ENCODE measurements at regions not wholly inside any gene's neighbourhood (a gene's known extent, or its start where the extent isn't known, plus 50 kb on each side); places are given as distances from the start of the nearest gene placed in this dataset.
"Not testable (repeated sequence)": the region's sequence is repeated elsewhere in the genome, so short reads cannot be mapped to it uniquely, and the experiment has no call there.

DNA sequence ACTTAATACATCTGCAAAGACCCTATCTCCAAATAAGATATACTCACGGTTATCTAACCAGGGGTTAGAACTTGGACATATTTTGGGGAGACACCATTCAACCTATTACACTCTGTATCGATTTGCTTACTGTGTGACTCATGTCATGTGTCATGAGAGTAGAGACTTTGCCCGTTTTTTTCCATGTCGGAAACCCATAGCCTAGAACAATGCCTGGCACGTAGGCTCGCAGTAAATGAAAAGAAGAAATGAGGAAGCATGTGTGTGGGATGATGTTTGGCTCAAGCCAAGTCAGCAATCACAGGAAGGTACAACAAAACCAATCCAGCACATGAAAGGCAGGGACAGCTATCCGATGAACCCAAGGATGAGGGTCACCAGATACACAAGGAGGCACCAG lies 94.6 kb upstream of the DNAH5 start:
- CTCF ChIA-PET = no interaction called here
- H3K36me3 Mint-ChIP-seq = no peaks in the 10 kb centered on the region
- H3K9me3 Mint-ChIP-seq = no peaks in the 10 kb centered on the region
- no peaks in the 10 kb centered on the region for H3K27me3 Mint-ChIP-seq
- H3K4me3 Mint-ChIP-seq = no peak overlapping the region
- no peaks in the 10 kb centered on the region for H3K4me1 Mint-ChIP-seq
- H3K27ac Mint-ChIP-seq = no peak overlapping the region
- no peak for DNase-seq

GRCh38 chr5:14038341-14038959 lies 94.0 kb upstream of the DNAH5 start:
- H3K9me3 Mint-ChIP-seq = no peaks in the 10 kb centered on the region
- H3K4me1 Mint-ChIP-seq = no peaks in the 10 kb centered on the region
- H3K4me3 Mint-ChIP-seq = no peak overlapping the region
- no peak overlapping the region for H3K27ac Mint-ChIP-seq
- H3K27me3 Mint-ChIP-seq = no peaks in the 10 kb centered on the region
- CTCF ChIA-PET = no interaction called here
- no peak for DNase-seq
- no peaks in the 10 kb centered on the region for H3K36me3 Mint-ChIP-seq

DNA sequence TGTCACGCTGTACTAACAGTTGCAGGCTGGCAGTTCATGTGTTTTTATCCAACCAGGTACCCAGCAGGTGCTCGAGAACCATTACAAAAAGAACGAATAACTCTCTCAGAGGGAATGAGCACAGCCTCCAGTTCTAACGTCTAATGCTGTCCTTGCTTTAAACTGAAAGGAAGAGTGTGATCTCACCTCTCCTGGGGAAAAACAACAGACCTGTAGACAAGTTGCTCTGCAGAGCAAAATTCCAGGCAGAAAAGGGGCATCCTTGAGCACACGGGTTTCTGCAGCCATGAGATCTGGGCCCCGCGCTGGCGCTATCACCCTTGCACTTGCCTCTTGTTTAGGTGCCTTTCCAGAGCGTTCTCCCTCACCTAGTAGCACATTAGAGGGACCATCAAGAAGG lies 92.5 kb upstream of the DNAH5 start:
- Mint-ChIP-seq H3K4me3 (no peak overlapping the region), H3K27me3 (no peaks in the 10 kb centered on the region), H3K4me1 (no peaks in the 10 kb centered on the region), H3K27ac (no peak overlapping the region), H3K36me3 (no peaks in the 10 kb centered on the region), H3K9me3 (no peaks in the 10 kb centered on the region)
- CTCF ChIA-PET = no interaction called here
- DNase-seq = no peak

DNA sequence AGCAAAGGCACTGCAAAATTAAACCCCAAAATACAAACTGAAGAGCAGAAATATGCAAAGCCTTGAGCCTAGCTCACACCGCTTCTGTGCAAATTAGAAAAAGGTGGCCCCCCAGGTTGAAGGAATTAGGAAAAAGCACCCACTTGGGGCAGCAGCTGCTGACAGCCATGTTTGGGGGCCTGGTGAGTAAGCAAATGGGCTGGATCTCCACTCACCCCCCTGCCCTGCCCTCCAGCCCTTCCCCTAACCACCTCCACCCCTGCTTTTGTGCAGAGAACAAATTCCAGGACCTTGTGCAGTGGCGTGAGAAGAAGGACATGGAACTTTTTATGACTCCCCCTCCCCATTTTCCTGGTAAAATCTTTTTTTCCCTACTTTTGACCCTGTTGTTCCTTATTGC lies 92.0 kb upstream of the DNAH5 start:
- CTCF ChIA-PET = no interaction called here
- H3K9me3 Mint-ChIP-seq = no peaks in the 10 kb centered on the region
- no peaks in the 10 kb centered on the region for H3K36me3 Mint-ChIP-seq
- H3K27me3 Mint-ChIP-seq = no peaks in the 10 kb centered on the region
- no peaks in the 10 kb centered on the region for H3K4me1 Mint-ChIP-seq
- H3K27ac Mint-ChIP-seq = no peak overlapping the region
- no peak for DNase-seq
- no peak overlapping the region for H3K4me3 Mint-ChIP-seq

DNA sequence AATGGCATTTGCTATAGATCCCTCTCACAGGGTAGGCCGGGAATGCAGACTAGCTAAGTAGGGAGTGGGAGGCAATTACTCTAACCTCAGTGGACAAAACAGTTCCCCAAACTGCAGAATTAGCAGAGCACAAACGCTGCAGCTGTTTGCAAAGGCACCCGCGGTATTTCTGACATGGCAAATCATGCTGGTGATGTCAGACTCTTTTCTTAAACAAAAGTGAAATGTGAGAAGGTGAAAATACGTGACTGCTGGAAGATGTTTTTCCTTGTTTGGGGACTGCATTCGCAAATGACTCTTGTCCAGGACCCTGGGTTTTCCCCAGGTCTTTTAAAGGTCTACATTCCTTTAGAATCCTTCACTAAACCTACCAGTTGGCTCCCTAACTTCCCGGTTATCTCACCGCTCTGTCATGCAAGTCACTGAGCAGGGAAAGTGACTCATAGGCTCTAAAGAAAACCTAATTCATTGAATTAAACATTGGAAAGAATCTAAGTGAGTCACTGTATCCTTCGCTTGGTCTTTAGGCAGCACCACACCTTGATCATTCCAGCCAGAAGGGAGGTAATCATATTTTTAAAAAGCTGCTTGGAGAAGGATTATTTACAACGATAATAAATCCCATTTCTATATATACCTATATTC lies 91.5 kb upstream of the DNAH5 start:
- CTCF ChIA-PET = no interaction called here
- H3K27me3 Mint-ChIP-seq = no peaks in the 10 kb centered on the region

GRCh38 chr5:14034963-14035362 lies 90.5 kb upstream of the DNAH5 start:
- Mint-ChIP-seq H3K27ac (no peak overlapping the region), H3K9me3 (no peaks in the 10 kb centered on the region), H3K4me1 (no peaks in the 10 kb centered on the region), H3K27me3 (no peaks in the 10 kb centered on the region), H3K36me3 (no peaks in the 10 kb centered on the region), H3K4me3 (no peak overlapping the region)
- CTCF ChIA-PET = no interaction called here
- no peak for DNase-seq

More for the DNA sequence above, 91.5 kb upstream of the DNAH5 start:
- Mint-ChIP-seq H3K36me3 (no peaks in the 10 kb centered on the region), H3K4me3 (no peak overlapping the region), H3K4me1 (no peaks in the 10 kb centered on the region), H3K9me3 (no peaks in the 10 kb centered on the region), H3K27ac (no peak overlapping the region)
- DNase-seq = no peak

DNA sequence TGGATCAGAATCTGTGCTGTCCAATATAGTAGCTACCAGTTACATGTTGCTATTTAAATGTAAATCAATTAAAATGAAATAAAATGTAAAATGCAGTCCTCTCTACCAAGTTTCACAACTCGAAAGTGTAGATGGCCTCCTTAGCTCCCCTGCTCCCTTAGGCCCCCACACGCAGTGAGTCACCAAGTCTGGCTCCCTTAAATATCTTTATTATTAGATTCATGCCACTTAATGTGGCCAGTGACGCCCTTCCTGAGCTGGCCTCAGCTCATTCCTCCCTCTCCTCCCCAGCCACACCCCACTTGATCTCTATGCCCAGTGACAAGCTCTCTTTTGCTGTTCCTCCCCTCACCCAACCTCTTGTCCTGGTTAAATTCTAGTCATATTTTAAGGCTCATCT lies 88.4 kb upstream of the DNAH5 start:
- Mint-ChIP-seq H3K27ac (no peak overlapping the region), H3K27me3 (no peaks in the 10 kb centered on the region), H3K9me3 (no peaks in the 10 kb centered on the region), H3K36me3 (no peaks in the 10 kb centered on the region), H3K4me3 (no peak overlapping the region), H3K4me1 (no peaks in the 10 kb centered on the region)
- DNase-seq = no peak
- CTCF ChIA-PET = no interaction called here

- DNase-seq = no peak
- no peaks in the 10 kb centered on the region for H3K27me3 Mint-ChIP-seq
- no peaks in the 10 kb centered on the region for H3K4me1 Mint-ChIP-seq
- H3K9me3 Mint-ChIP-seq = no peaks in the 10 kb centered on the region
- no peak overlapping the region for H3K4me3 Mint-ChIP-seq
- CTCF ChIA-PET = no interaction called here
- H3K36me3 Mint-ChIP-seq = no peaks in the 10 kb centered on the region
- H3K27ac Mint-ChIP-seq = no peak overlapping the region
Observed at GRCh38 chr5:14028938-14029584, 84.6 kb upstream of the DNAH5 start.

- H3K4me1 Mint-ChIP-seq = no peaks in the 10 kb centered on the region
- no peaks in the 10 kb centered on the region for H3K9me3 Mint-ChIP-seq
- DNase-seq = no peak
- no peaks in the 10 kb centered on the region for H3K27me3 Mint-ChIP-seq
- CTCF ChIA-PET = no interaction called here
- no peak overlapping the region for H3K4me3 Mint-ChIP-seq
- no peak overlapping the region for H3K27ac Mint-ChIP-seq
- H3K36me3 Mint-ChIP-seq = no peaks in the 10 kb centered on the region
Observed at GRCh38 chr5:14028188-14028587, 83.7 kb upstream of the DNAH5 start.

DNA sequence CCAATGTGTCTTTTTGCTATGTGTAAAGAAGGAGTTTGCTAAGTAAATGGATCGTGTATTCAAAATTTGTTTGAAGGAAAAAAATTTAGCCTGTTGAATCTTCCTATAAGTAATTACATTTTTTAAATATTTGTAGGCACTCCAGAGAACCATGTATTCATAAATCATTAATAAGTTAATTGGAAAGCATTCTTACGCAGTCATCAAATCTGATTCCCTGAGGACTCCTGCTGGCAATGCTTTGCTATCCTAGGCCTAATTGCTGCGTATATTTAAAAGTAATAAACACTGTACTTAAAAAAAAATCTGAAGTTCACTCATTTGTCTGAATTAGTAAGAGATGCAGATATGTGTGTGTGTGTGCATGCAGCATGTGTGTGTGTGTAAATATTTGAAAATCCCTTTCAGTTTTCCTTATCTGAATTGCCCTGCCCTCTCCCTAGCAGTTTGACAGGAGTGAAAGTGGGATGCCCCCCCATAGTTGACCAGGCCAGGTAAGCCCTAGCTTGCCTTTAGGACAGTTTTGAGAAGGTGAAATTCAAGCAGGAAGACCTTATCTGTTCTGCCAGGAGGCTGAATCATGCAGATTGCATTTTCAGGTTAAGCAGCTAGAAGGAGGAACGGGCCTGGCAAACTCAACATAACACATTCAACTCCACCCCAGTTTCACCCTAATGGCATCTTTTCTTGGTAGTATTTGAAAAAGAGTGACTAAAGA lies 81.2 kb upstream of the DNAH5 start:
- Mint-ChIP-seq H3K9me3 (no peaks in the 10 kb centered on the region), H3K4me1 (no peaks in the 10 kb centered on the region), H3K4me3 (no peak overlapping the region), H3K27me3 (no peaks in the 10 kb centered on the region), H3K27ac (no peak overlapping the region), H3K36me3 (no peaks in the 10 kb centered on the region)
- CTCF ChIA-PET = no interaction called here
- DNase-seq = no peak

DNA sequence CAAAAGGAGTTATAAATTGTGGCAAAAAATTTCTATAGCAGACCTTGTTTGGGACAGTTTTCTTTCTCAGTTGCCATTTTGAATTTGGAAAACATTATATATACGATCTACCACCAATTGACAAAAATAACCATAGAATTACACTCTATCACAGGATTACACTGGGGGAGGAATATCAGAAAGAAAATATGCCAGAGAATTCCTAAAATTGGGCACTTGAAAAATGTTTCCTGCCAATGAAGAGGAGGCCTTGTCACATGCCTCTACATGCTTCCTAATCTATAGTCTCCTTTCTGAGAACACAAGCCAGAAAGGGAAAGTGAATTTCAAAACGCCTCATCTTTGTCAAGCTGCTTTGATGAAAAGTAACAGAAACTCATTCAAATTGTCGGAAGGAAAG lies 78.5 kb upstream of the DNAH5 start:
- no peak for DNase-seq
- Mint-ChIP-seq H3K4me3 (no peak overlapping the region), H3K27me3 (no peaks in the 10 kb centered on the region), H3K36me3 (no peaks in the 10 kb centered on the region), H3K4me1 (no peaks in the 10 kb centered on the region), H3K27ac (no peak overlapping the region), H3K9me3 (no peaks in the 10 kb centered on the region)
- CTCF ChIA-PET = no interaction called here

- H3K4me3 Mint-ChIP-seq, H3K36me3 Mint-ChIP-seq, H3K4me1 Mint-ChIP-seq, H3K27ac Mint-ChIP-seq, DNase-seq, H3K9me3 Mint-ChIP-seq, CTCF ChIA-PET, H3K27me3 Mint-ChIP-seq: not testable (repeated sequence)
Observed at GRCh38 chr5:14020944-14021343, 76.5 kb upstream of the DNAH5 start.

DNA sequence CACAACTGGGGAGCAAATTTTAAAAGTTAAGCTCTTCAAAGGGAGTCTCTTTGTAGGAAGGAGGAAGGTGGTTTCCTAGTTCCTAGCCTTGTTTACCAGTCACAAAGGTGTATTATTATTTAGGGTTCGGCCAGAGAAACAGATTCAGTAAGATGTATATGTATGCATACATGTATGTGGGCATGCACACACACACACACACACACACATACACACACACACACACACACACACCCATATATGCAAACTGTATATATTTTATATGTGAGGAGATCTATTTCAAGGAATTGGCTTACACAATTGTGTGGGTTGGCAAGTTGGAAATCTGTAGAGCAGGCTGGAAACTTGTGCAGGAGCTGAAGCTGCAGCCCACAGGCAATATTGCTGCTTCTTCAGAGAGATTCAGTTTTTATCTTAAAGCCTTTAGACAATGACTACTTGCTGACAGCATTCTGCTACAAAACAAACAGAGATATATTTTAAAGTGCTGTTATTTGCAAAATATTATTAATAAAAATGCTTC lies 75.3 kb upstream of the DNAH5 start:
- Mint-ChIP-seq H3K9me3 (no peaks in the 10 kb centered on the region), H3K4me3 (no peak overlapping the region), H3K27me3 (no peaks in the 10 kb centered on the region), H3K4me1 (no peaks in the 10 kb centered on the region), H3K27ac (no peak overlapping the region), H3K36me3 (no peaks in the 10 kb centered on the region)
- CTCF ChIA-PET = no interaction called here
- no peak for DNase-seq

DNA sequence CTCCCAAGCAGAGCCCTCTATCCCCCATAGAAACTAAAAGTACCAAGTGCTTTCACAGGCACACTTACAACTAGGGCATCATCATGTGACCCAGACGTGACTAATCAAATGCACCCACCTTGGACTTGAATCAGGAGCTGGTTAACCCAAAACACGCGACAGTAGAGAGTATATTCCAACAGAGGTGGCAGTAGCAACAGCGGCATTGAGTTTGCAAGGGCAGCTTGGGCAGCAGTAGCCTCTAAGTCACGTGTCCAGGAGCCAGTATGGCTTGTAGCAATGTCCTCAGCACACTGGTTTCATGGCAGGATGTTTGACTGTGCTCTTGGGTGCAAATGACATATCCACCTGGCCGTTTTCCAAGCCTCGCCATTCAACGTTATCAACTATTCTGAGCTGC lies 73.4 kb upstream of the DNAH5 start:
- Mint-ChIP-seq H3K36me3 (no peaks in the 10 kb centered on the region), H3K4me3 (no peak overlapping the region), H3K9me3 (no peaks in the 10 kb centered on the region), H3K27ac (no peak overlapping the region), H3K27me3 (peaks cover 9% of the 10 kb centered on the region), H3K4me1 (peaks cover 2% of the 10 kb centered on the region)
- DNase-seq = no peak
- CTCF ChIA-PET = no interaction called here

DNA sequence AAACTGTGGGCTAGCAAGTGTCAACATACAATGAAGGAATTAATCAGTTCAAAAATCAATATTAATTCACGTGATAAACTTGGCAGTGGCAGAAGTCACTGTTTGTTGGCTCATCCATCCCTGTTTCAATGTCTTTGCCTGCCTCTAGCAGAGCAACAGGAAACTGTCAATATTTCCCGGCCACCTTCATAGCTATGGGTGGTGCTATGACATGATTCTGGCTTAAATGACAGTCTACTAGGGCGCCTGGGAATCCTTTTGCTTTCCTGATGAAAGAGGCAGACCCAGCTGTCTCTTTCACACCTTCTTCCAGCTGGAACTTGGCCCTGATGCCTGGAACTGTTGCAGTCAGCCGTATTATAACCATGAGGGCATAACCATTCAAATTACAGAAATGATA lies 72.1 kb upstream of the DNAH5 start:
- Mint-ChIP-seq H3K4me1 (peaks cover 6% of the 10 kb centered on the region), H3K27ac (no peak overlapping the region), H3K27me3 (peaks cover 14% of the 10 kb centered on the region), H3K4me3 (no peak overlapping the region), H3K9me3 (no peaks in the 10 kb centered on the region), H3K36me3 (no peaks in the 10 kb centered on the region)
- DNase-seq = no peak
- CTCF ChIA-PET = no interaction called here

All from activated naive CD4-positive, alpha-beta T cell treated with anti-CD3 and anti-CD28 coated beads, Interleukin-2, amount 10 ng/mL, durations not matched to agents 7 days and 5 days (primary cell).